ENCODE measurements at regions not wholly inside any gene's neighbourhood (a gene's known extent, or its start where the extent isn't known, plus 50 kb on each side); places are given as distances from the start of the nearest gene placed in this dataset.
A peak's percentile ranks its signal among the peaks of the same experiment; 100 is the strongest.

- H3K27ac ChIP-seq (ENCODE audit: low read depth, low read length), result no peak overlapping the region
- no peaks in the 10 kb centered on the region for H3K27me3 ChIP-seq (ENCODE audit: control insufficient read depth, insufficient read depth, low read length)
- no peak overlapping the region for H3K4me3 ChIP-seq (ENCODE audit: low read depth, low read length)
- H3K4me1 ChIP-seq (ENCODE audit: control insufficient read depth, insufficient read depth, low read length), result no peaks in the 10 kb centered on the region
- no peaks in the 10 kb centered on the region for H3K36me3 ChIP-seq (ENCODE audit: control insufficient read depth, insufficient read depth, low read length)
- H3K9me3 ChIP-seq (ENCODE audit: control insufficient read depth, insufficient read depth, low read length), result peaks cover 2% of the 10 kb centered on the region
- DNase-seq (ENCODE audit: low read depth in 4 of 6, low spot score in 6 of 6), result no peak
Observed at GRCh38 chr13:79771493-79771892, 290.5 kb downstream of the NDFIP2 start.

- no peaks in the 10 kb centered on the region for H3K4me1 ChIP-seq (ENCODE audit: control insufficient read depth, insufficient read depth, low read length)
- WGBS (ENCODE audit: insufficient coverage), result no CpG with 5 or more reads among the region's 1 CpG
- peaks cover 2% of the 10 kb centered on the region for H3K9me3 ChIP-seq (ENCODE audit: control insufficient read depth, insufficient read depth, low read length)
- no peak overlapping the region for H3K4me3 ChIP-seq (ENCODE audit: low read depth, low read length)
- no peaks in the 10 kb centered on the region for H3K36me3 ChIP-seq (ENCODE audit: control insufficient read depth, insufficient read depth, low read length)
- DNase-seq (ENCODE audit: low read depth in 4 of 6, low spot score in 6 of 6), result no peak
- no peaks in the 10 kb centered on the region for H3K27me3 ChIP-seq (ENCODE audit: control insufficient read depth, insufficient read depth, low read length)
- no peak overlapping the region for H3K27ac ChIP-seq (ENCODE audit: low read depth, low read length)
Observed at GRCh38 chr13:79770056-79770455, 289.1 kb downstream of the NDFIP2 start.

- no peak overlapping the region for H3K27ac ChIP-seq (ENCODE audit: low read depth, low read length)
- H3K4me3 ChIP-seq (ENCODE audit: low read depth, low read length), result no peak overlapping the region
- no peaks in the 10 kb centered on the region for H3K27me3 ChIP-seq (ENCODE audit: control insufficient read depth, insufficient read depth, low read length)
- no peak for DNase-seq (ENCODE audit: low read depth in 4 of 6, low spot score in 6 of 6)
- H3K4me1 ChIP-seq (ENCODE audit: control insufficient read depth, insufficient read depth, low read length), result no peaks in the 10 kb centered on the region
- H3K9me3 ChIP-seq (ENCODE audit: control insufficient read depth, insufficient read depth, low read length), result peaks cover 2% of the 10 kb centered on the region
- H3K36me3 ChIP-seq (ENCODE audit: control insufficient read depth, insufficient read depth, low read length), result no peaks in the 10 kb centered on the region
- no CpG with 5 or more reads among the region's 2 CpGs for WGBS (ENCODE audit: insufficient coverage)
Observed at GRCh38 chr13:79767126-79767525, 286.2 kb downstream of the NDFIP2 start.

GRCh38 chr13:79765331-79765730 lies 284.4 kb downstream of the NDFIP2 start:
- DNase-seq (ENCODE audit: low read depth in 4 of 6, low spot score in 6 of 6), result no peak
- no peak overlapping the region for H3K27ac ChIP-seq (ENCODE audit: low read depth, low read length)

GRCh38 chr13:79749984-79750551 lies 269.1 kb downstream of the NDFIP2 start:
- DNase-seq (ENCODE audit: low read depth in 4 of 6, low spot score in 6 of 6), result peak; percentile 5 to 80 (median 20)

More at GRCh38 chr13:79765331-79765730, 284.4 kb downstream of the NDFIP2 start:
- Histone ChIP-seq H3K9me3 (ENCODE audit: control insufficient read depth, insufficient read depth, low read length) (no peaks in the 10 kb centered on the region), H3K36me3 (ENCODE audit: control insufficient read depth, insufficient read depth, low read length) (no peaks in the 10 kb centered on the region), H3K27me3 (ENCODE audit: control insufficient read depth, insufficient read depth, low read length) (no peaks in the 10 kb centered on the region), H3K4me3 (ENCODE audit: low read depth, low read length) (no peak overlapping the region), H3K4me1 (ENCODE audit: control insufficient read depth, insufficient read depth, low read length) (no peaks in the 10 kb centered on the region)

GRCh38 chr13:79749566-79749965 lies 268.6 kb downstream of the NDFIP2 start:
- Histone ChIP-seq H3K9me3 (ENCODE audit: control insufficient read depth, insufficient read depth, low read length) (no peaks in the 10 kb centered on the region), H3K4me3 (ENCODE audit: low read depth, low read length) (no peak overlapping the region), H3K27ac (ENCODE audit: low read depth, low read length) (peak overlapping the region; percentile 43), H3K4me1 (ENCODE audit: control insufficient read depth, insufficient read depth, low read length) (no peaks in the 10 kb centered on the region), H3K27me3 (ENCODE audit: control insufficient read depth, insufficient read depth, low read length) (no peaks in the 10 kb centered on the region), H3K36me3 (ENCODE audit: control insufficient read depth, insufficient read depth, low read length) (no peaks in the 10 kb centered on the region)
- no peak for DNase-seq (ENCODE audit: low read depth in 4 of 6, low spot score in 6 of 6)
- no CpG with 5 or more reads among the region's 2 CpGs for WGBS (ENCODE audit: insufficient coverage)

More at GRCh38 chr13:79749984-79750551, 269.1 kb downstream of the NDFIP2 start:
- no peaks in the 10 kb centered on the region for H3K4me1 ChIP-seq (ENCODE audit: control insufficient read depth, insufficient read depth, low read length)
- WGBS (ENCODE audit: insufficient coverage), result 47% methylated on average over 3 of the region's 3 CpGs
- H3K27me3 ChIP-seq (ENCODE audit: control insufficient read depth, insufficient read depth, low read length), result no peaks in the 10 kb centered on the region
- H3K27ac ChIP-seq (ENCODE audit: low read depth, low read length), result peak overlapping the region; percentile 18
- H3K4me3 ChIP-seq (ENCODE audit: low read depth, low read length), result no peak overlapping the region
- no peaks in the 10 kb centered on the region for H3K36me3 ChIP-seq (ENCODE audit: control insufficient read depth, insufficient read depth, low read length)
- H3K9me3 ChIP-seq (ENCODE audit: control insufficient read depth, insufficient read depth, low read length), result no peaks in the 10 kb centered on the region

- DNase-seq (ENCODE audit: low read depth in 4 of 6, low spot score in 6 of 6), result peak in 1 of 6 donors; percentile 14
- 38% methylated on average over 1 of the region's 2 CpGs for WGBS (ENCODE audit: insufficient coverage)
- H3K4me3 ChIP-seq (ENCODE audit: low read depth, low read length), result no peak overlapping the region
- no peaks in the 10 kb centered on the region for H3K4me1 ChIP-seq (ENCODE audit: control insufficient read depth, insufficient read depth, low read length)
- H3K36me3 ChIP-seq (ENCODE audit: control insufficient read depth, insufficient read depth, low read length), result no peaks in the 10 kb centered on the region
- no peaks in the 10 kb centered on the region for H3K27me3 ChIP-seq (ENCODE audit: control insufficient read depth, insufficient read depth, low read length)
- H3K9me3 ChIP-seq (ENCODE audit: control insufficient read depth, insufficient read depth, low read length), result no peaks in the 10 kb centered on the region
- H3K27ac ChIP-seq (ENCODE audit: low read depth, low read length), result no peak overlapping the region
Observed at GRCh38 chr13:79745081-79745480, 264.1 kb downstream of the NDFIP2 start.

- no peaks in the 10 kb centered on the region for H3K9me3 ChIP-seq (ENCODE audit: control insufficient read depth, insufficient read depth, low read length)
- no peak overlapping the region for H3K4me3 ChIP-seq (ENCODE audit: low read depth, low read length)
- H3K27me3 ChIP-seq (ENCODE audit: control insufficient read depth, insufficient read depth, low read length), result no peaks in the 10 kb centered on the region
- 87% methylated on average over 2 of the region's 3 CpGs for WGBS (ENCODE audit: insufficient coverage)
- H3K27ac ChIP-seq (ENCODE audit: low read depth, low read length), result no peak overlapping the region
- peak in 1 of 6 donors; percentile 6 for DNase-seq (ENCODE audit: low read depth in 4 of 6, low spot score in 6 of 6)
- H3K4me1 ChIP-seq (ENCODE audit: control insufficient read depth, insufficient read depth, low read length), result no peaks in the 10 kb centered on the region
- H3K36me3 ChIP-seq (ENCODE audit: control insufficient read depth, insufficient read depth, low read length), result no peaks in the 10 kb centered on the region
Observed at GRCh38 chr13:79742923-79743322, 262.0 kb downstream of the NDFIP2 start.

- Histone ChIP-seq H3K9me3 (ENCODE audit: control insufficient read depth, insufficient read depth, low read length) (no peaks in the 10 kb centered on the region), H3K27me3 (ENCODE audit: control insufficient read depth, insufficient read depth, low read length) (no peaks in the 10 kb centered on the region), H3K36me3 (ENCODE audit: control insufficient read depth, insufficient read depth, low read length) (no peaks in the 10 kb centered on the region), H3K27ac (ENCODE audit: low read depth, low read length) (peak overlapping the region; percentile 43), H3K4me3 (ENCODE audit: low read depth, low read length) (no peak overlapping the region), H3K4me1 (ENCODE audit: control insufficient read depth, insufficient read depth, low read length) (no peaks in the 10 kb centered on the region)
- WGBS (ENCODE audit: insufficient coverage), result 71% methylated on average over 2 of the region's 6 CpGs
- DNase-seq (ENCODE audit: low read depth in 4 of 6, low spot score in 6 of 6), result peak in 2 of 6 donors; percentile 26 to 36
Observed at GRCh38 chr13:79740991-79741390, 260.0 kb downstream of the NDFIP2 start.

GRCh38 chr13:79736356-79736755 lies 255.4 kb downstream of the NDFIP2 start:
- DNase-seq (ENCODE audit: low read depth in 4 of 6, low spot score in 6 of 6), result no peak
- H3K27ac ChIP-seq (ENCODE audit: low read depth, low read length), result no peak overlapping the region
- no peaks in the 10 kb centered on the region for H3K4me1 ChIP-seq (ENCODE audit: control insufficient read depth, insufficient read depth, low read length)
- no peaks in the 10 kb centered on the region for H3K27me3 ChIP-seq (ENCODE audit: control insufficient read depth, insufficient read depth, low read length)
- H3K9me3 ChIP-seq (ENCODE audit: control insufficient read depth, insufficient read depth, low read length), result no peaks in the 10 kb centered on the region
- H3K4me3 ChIP-seq (ENCODE audit: low read depth, low read length), result no peak overlapping the region
- WGBS (ENCODE audit: insufficient coverage), result 100% methylated on average over 1 of the region's 1 CpG
- H3K36me3 ChIP-seq (ENCODE audit: control insufficient read depth, insufficient read depth, low read length), result no peaks in the 10 kb centered on the region
